IPS-20b (cell line): ENCODE measurements at regions not wholly inside any gene's neighbourhood (a gene's known extent, or its start where the extent isn't known, plus 50 kb on each side); places are given as distances from the start of the nearest gene placed in this dataset.

Experiments used
- H3K27ac ChIP-seq: one replicate; pipeline ENCODE4 v1.5.1; 2013; ENCODE audit warnings: low read length
- H3K27me3 ChIP-seq: 2 replicates; pipeline ENCODE4 v1.6.1; 2013; ENCODE audit warnings: mild to moderate bottlenecking, low read length, inconsistent platforms; ENCODE audit not compliant: insufficient read depth
- H3K36me3 ChIP-seq: 2 replicates; pipeline ENCODE4 v1.6.1; 2013; ENCODE audit warnings: low read depth, mild to moderate bottlenecking, inconsistent platforms, low read length, moderate library complexity; ENCODE audit not compliant: insufficient read depth
- H3K4me1 ChIP-seq: 2 replicates; pipeline ENCODE4 v1.6.1; 2013; ENCODE audit warnings: mild to moderate bottlenecking, control low read depth, inconsistent platforms, low read length, moderate library complexity; ENCODE audit not compliant: insufficient read depth
- H3K4me3 ChIP-seq: 2 replicates; pipeline ENCODE4 v1.5.1; 2013; ENCODE audit warnings: mild to moderate bottlenecking, low read length, inconsistent platforms
- H3K9ac ChIP-seq: 2 replicates; pipeline ENCODE4 v1.6.1; 2013; ENCODE audit warnings: low read depth, mild to moderate bottlenecking, inconsistent platforms, low read length, moderate library complexity
- H3K9me3 ChIP-seq: 2 replicates; pipeline ENCODE4 v1.6.1; 2013; ENCODE audit warnings: mild to moderate bottlenecking, low read depth, low read length, inconsistent platforms; ENCODE audit not compliant: insufficient read depth

GRCh38 chr2:59314031-59314766 is 1073.1 kb upstream of the FANCL start:
- no peaks in the 10 kb centered on the region for H3K27me3 ChIP-seq
- H3K27ac ChIP-seq, result no peak overlapping the region
- no peaks in the 10 kb centered on the region for H3K9me3 ChIP-seq
- no peaks in the 10 kb centered on the region for H3K4me1 ChIP-seq
- no peaks in the 10 kb centered on the region for H3K36me3 ChIP-seq
- H3K9ac ChIP-seq, result no peak overlapping the region
- no peak overlapping the region for H3K4me3 ChIP-seq

DNA sequence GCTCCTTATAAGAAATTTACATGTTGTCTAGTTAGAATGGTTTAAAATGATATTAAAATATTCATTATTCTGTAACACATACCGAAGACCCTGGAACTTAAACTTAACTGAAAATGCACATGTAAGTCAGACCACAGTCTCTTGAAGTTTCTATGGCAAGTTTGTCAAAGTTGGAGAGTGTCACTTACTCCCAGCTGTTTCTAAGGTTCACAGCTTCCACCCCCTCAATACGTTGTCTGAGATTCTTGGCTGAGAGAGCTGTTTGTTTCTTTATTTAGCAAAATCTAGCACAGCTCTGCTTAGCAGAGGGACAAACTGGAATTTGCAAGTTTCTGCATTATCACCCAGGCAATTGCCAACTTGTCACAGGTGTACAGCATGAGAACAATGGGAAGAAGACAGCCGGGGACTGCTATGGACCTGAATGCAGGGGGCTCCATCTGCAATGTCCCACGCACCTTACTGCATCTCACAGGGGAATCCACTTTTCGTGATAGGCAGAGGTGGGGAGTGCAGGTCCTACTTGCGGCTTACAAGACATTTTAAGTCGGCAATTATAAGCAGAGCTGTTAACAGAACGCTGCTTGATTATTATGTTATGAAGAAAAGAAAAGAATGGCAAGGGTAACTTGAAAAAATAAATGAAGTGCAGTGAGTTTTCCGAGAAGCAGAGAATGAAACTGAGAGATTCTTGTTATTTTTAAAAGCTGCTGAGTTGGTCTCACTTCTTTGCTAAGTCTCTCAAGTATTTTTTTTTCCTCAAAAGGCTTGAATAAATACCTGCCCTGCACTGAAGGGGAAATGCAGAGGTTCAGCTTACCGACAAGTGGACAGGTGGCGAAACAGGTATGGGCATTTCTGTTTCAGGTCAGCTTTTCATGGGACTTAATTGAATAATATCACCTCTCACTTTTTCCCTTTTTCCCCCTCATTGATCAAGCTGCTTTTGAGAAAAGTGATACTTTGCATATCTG is 1072.1 kb upstream of the FANCL start:
- no peak overlapping the region for H3K27ac ChIP-seq
- H3K9ac ChIP-seq, result no peak overlapping the region
- H3K27me3 ChIP-seq, result no peaks in the 10 kb centered on the region
- no peaks in the 10 kb centered on the region for H3K9me3 ChIP-seq
- no peaks in the 10 kb centered on the region for H3K36me3 ChIP-seq
- no peaks in the 10 kb centered on the region for H3K4me1 ChIP-seq
- H3K4me3 ChIP-seq, result no peak overlapping the region

- Histone ChIP-seq H3K36me3 (no peaks in the 10 kb centered on the region), H3K9me3 (no peaks in the 10 kb centered on the region), H3K27ac (no peak overlapping the region), H3K27me3 (no peaks in the 10 kb centered on the region), H3K9ac (no peak overlapping the region), H3K4me3 (no peak overlapping the region), H3K4me1 (no peaks in the 10 kb centered on the region)
Observed at GRCh38 chr2:59312029-59312428, 1070.9 kb upstream of the FANCL start.

DNA sequence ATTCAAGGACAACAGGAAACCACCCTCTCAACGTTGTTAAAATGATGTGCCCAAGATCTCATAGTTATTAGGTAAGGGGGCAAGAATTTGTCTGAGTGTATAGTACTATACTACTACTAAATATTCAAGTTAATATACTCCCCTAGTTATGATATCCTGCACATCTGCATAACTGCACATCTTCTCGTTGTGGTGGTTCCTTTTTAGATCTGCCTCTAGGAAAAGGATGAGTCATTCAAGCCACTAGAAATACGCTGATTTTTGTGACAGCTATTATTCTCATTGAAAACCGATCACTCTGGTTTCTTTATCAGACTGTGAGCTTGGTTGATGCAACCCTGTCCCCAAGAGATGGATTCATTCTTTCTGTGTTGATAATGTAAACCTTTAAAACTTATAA is 1067.0 kb upstream of the FANCL start:
- Histone ChIP-seq H3K36me3 (no peaks in the 10 kb centered on the region), H3K27ac (no peak overlapping the region), H3K27me3 (no peaks in the 10 kb centered on the region), H3K9me3 (no peaks in the 10 kb centered on the region), H3K9ac (no peak overlapping the region), H3K4me1 (no peaks in the 10 kb centered on the region), H3K4me3 (no peak overlapping the region)

GRCh38 chr2:59307196-59307595 is 1066.1 kb upstream of the FANCL start:
- no peaks in the 10 kb centered on the region for H3K27me3 ChIP-seq
- H3K36me3 ChIP-seq, result no peaks in the 10 kb centered on the region
- H3K9me3 ChIP-seq, result no peaks in the 10 kb centered on the region
- H3K4me3 ChIP-seq, result no peak overlapping the region
- no peak overlapping the region for H3K9ac ChIP-seq
- 0 out of 2 replicates have a peak, but pooled peaks cover 3% of the 10 kb centered on the region for H3K4me1 ChIP-seq
- no peak overlapping the region for H3K27ac ChIP-seq

GRCh38 chr2:59303272-59303671 is 1062.1 kb upstream of the FANCL start:
- H3K9ac ChIP-seq, result no peak overlapping the region
- no peak overlapping the region for H3K4me3 ChIP-seq
- no peak overlapping the region for H3K27ac ChIP-seq
- H3K9me3 ChIP-seq, result no peaks in the 10 kb centered on the region
- no peaks in the 10 kb centered on the region for H3K36me3 ChIP-seq
- peaks cover 8% of the 10 kb centered on the region; the same call in 1 of the 2 replicates for H3K4me1 ChIP-seq
- no peaks in the 10 kb centered on the region for H3K27me3 ChIP-seq

DNA sequence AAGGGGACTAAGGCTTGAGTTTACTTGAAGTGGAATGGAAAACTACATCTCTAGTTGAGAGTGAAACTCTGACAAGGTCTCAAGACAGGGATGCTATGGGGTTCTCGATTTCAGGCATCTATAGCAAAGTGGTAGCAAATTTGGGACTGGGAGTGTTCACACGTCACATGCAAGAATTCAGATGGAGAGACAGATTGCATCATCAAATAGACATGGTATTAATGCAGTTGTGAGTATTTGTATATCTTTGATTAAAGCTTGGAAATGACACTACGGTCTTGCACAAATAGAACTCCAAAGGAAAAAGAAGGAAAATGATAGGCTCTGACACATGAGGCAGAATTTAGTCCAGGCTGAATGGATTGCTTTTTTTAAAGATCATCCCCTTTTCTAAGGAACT is 1061.6 kb upstream of the FANCL start:
- Histone ChIP-seq H3K4me1 (peaks cover 8% of the 10 kb centered on the region; the same call in 1 of the 2 replicates), H3K9me3 (no peaks in the 10 kb centered on the region), H3K27ac (no peak overlapping the region), H3K36me3 (no peaks in the 10 kb centered on the region), H3K27me3 (no peaks in the 10 kb centered on the region), H3K9ac (no peak overlapping the region), H3K4me3 (no peak overlapping the region)

DNA sequence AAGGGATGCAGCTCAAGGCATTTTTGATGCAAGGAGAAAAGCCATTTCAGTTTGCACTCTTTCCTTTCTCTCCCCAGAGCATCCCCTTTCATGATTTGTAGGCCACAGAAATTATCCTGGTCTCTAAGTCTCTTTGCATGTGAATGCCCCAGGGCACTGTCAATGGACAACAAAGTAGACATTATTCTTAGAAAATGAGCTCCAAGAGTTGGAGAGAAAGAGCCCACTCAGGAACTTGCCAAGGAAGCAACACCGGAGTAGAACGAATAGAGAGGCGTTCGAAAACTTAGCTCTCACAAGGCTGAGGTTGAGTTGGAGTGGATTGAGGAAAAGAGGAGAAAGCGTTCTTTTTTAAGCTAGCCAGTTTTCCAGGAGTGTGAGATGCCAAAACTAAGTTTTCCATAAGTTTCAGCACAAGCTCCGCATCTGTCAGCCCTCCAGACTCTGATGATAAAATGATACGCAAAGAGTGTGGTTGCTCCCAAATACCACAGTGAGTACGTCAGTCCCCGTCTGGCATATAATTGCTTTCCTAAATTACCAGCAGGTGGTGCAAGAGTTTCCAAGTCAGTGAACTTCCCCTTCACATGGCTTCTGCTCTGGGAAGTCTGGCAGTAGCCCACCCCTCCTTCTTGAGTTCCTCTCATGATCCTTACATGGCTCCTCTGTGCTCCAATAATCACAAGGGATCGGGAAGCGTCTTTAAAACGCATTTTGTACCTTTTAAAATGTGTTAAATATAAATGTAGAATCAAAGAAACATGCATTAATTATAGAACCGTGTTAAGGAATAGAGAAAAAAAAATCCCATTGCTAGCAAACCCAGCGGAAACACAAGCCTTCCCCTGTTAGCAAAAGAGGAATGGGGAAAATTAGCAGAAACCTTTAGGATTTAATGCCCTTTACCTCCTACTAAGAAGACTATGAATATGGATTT is 1060.6 kb upstream of the FANCL start:
- peaks cover 8% of the 10 kb centered on the region; the same call in 1 of the 2 replicates for H3K4me1 ChIP-seq
- H3K4me3 ChIP-seq, result no peak overlapping the region
- H3K9me3 ChIP-seq, result no peaks in the 10 kb centered on the region
- H3K27me3 ChIP-seq, result no peaks in the 10 kb centered on the region
- H3K27ac ChIP-seq, result no peak overlapping the region
- no peak overlapping the region for H3K9ac ChIP-seq
- no peaks in the 10 kb centered on the region for H3K36me3 ChIP-seq

- H3K9me3 ChIP-seq, result no peaks in the 10 kb centered on the region
- H3K9ac ChIP-seq, result no peak overlapping the region
- peaks cover 8% of the 10 kb centered on the region for H3K4me1 ChIP-seq
- H3K27me3 ChIP-seq, result no peaks in the 10 kb centered on the region
- no peaks in the 10 kb centered on the region for H3K36me3 ChIP-seq
- H3K27ac ChIP-seq, result no peak overlapping the region
- H3K4me3 ChIP-seq, result no peak overlapping the region
Observed at GRCh38 chr2:59297816-59298215, 1056.7 kb upstream of the FANCL start.

DNA sequence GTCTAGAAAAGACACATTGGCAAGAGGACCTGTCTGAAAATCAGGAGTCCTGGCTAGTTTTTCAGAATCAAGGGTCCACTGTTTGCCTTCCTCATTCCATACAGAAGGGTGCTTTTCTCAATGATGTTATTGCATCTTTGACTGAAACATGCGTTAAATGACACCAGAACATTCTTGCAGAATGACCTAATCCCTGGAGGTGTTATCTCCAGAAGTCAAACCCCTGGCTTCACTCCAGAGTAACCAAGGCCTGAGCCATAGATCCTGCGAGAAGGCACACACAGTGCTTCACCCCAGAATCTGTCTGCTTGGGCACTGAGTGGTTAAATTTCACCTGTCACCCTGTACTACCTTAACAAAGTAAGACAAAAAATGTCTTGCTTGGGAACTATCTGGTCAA is 1055.2 kb upstream of the FANCL start:
- Histone ChIP-seq H3K4me3 (no peak overlapping the region), H3K9me3 (no peaks in the 10 kb centered on the region), H3K36me3 (no peaks in the 10 kb centered on the region), H3K27ac (no peak overlapping the region), H3K9ac (no peak overlapping the region), H3K27me3 (no peaks in the 10 kb centered on the region), H3K4me1 (no peaks in the 10 kb centered on the region; the same call in 1 of the 2 replicates)

DNA sequence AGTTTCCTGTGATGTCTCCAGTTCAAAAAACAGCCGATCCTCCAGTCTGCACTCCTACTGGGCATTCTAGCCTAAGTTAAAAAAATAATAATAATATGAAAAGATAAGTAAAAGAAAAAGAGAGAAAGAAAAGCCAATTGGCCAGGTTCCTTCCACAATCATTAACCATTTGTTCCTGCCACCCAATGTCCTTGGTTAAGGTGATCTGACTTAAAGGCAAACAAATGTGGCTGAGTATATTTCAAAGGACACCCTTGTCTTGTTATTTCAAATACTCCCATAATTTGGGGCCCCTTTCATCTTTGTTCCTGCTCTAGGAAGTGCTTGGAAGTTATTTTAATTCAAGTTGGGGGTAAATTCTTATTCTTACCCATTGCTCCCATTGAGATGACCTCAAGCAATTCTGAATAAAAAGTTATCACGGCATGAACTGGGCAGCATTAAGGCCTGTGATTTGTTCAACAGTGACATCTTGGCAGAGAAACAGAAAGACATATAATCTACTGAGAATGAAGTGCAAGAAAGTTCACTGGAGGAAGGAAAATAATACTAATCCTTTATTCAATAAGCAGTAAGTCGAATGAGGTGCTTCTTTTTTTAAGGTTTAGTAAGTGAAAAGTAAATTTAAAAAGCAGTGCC is 1054.5 kb upstream of the FANCL start:
- Histone ChIP-seq H3K9ac (no peak overlapping the region), H3K9me3 (no peaks in the 10 kb centered on the region), H3K4me1 (no peaks in the 10 kb centered on the region; the same call in 1 of the 2 replicates), H3K27me3 (no peaks in the 10 kb centered on the region), H3K36me3 (no peaks in the 10 kb centered on the region), H3K4me3 (no peak overlapping the region), H3K27ac (no peak overlapping the region)
